Activated CD4-positive, alpha-beta T cell treated with anti-CD3 and anti-CD28 coated beads for 4 hours (primary cell): ENCODE measurements at regions not wholly inside any gene's neighbourhood (a gene's known extent, or its start where the extent isn't known, plus 50 kb on each side); places are given as distances from the start of the nearest gene placed in this dataset.

Source experiments
- DNase-seq, 2 donors: peaks; one replicate each; pipeline ENCODE4 v3.0.0-alpha.2; 2020

DNA sequence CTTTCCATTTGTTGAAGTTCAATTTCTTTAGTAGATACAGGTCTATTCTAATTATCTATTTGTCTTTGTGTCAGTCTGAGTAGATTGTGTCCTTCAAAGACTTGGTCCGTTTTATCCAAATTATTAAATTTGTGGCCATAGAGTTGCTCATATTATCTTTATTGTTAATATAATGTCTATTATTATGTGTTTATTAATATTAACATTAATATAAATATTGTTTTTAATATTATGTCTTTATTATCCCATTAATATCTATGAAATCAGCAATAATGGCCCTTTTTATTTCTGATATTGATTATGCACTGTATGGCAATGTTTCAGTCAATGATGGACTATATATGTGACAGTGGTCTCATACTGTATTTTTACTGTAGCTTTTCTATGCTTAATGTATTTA lies 2067.3 kb upstream of the AGA start:
- no peak for DNase-seq

DNA sequence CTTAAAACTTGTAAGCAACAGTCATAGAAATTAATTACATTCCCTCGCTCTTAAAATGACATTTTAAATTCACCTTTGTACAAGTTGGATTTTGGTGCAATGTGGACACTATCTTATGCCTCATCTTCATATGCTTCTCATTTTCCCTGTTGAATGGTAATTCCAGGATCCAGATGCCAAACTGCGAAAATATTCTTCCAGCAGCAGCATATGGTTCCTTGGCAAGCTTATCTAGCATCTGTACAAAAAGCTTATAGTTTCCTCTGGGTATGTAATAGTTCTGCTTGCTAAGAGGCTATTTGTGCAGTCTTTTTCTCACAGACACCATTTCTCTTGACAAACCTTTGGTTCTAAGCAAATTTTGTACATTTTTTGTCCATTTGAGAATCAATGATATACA lies 2079.7 kb upstream of the AGA start:
- DNase-seq, result no peak

DNA sequence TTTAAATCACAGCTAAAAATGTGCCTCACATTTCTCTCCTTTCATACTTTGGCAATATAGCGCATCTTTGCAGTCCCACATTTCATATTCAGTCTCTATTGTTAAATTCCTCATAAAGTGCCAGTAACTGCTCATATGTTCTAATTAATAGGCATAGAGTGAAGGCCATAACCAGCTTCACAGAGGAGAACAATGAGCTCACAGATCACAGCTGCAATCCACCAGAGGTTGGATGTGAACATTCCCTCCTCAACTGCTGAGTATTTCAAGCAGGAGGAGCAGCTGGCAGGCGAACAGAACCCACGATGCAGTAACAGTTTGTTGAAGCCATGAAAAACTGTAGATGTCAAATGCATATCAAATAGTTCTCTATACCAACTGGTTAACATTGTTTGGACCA lies 2088.7 kb upstream of the AGA start:
- no peak for DNase-seq

DNA sequence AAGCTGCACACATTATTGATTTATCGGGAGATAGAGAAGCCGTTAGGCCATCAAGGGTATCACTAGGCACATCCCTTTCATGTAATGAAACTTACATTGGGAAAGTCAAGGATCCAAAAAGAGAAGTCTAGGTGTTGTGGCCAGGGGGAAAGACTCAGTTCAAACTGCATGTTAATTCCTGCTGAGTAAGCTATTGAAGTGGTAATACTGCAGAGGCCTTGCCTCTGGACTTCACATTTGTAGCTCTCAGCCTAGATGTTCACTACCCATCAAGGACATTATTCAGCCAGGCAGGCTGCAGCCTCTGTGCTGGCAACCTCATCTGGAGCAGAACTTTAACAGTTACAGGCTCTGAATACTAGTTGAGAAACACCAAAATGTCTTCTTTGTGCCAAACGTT lies 2094.5 kb upstream of the AGA start:
- no peak for DNase-seq

DNA sequence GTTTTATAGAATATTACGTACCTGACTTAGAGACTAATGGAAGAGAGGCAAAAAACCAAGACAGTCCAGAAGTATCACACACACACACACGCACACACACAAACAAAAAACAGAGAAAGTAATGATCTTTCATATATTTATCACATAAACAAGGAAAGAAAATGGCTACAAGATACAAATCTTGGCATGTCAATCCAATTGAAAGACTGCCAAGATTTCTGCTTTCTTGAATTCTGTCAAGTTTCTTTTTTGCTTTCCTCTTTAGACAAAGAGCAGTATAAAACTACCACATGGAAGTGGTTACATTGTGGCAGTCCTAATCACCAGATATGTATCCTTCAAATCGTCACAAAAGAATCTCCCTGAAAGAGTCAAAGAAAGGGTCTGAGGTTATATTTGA lies 2097.4 kb upstream of the AGA start:
- no peak for DNase-seq

DNA sequence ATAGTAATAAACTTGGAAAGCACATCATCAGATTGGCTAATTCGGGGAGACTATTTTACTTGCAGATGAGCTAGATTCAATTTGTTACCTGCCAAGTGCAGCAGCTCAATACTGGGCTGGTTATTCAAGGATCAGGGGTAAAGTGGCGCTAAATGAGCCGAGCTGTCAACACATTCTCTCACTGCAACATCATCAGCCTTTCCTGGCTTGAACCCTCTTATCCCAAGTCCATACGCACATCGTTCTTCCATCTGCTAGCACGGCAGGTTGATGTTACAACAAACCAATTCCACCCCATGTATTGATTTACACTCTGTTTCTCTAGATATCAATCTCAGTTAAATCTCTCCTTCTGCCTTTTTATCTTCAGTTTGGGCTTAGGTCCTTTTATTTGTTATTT lies 2101.5 kb upstream of the AGA start:
- DNase-seq, result no peak

DNA sequence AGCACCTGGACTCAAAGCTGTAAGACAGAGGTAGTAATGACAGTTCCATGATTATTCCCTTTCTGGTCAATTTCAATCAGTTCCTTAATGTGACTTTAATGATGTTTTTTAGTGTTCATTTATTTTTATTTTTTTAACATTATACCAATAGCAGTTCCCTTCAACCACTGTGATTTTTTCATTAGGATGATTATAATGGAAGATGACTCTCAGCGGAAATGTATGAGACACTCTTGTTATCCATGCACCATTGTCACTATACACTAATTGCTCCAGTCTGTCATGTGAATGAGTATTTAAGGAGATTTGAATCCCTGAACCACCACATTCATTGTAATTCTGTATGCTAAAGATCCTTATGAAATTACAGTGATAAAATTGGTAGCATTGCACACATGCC lies 2102.3 kb upstream of the AGA start:
- no peak for DNase-seq

DNA sequence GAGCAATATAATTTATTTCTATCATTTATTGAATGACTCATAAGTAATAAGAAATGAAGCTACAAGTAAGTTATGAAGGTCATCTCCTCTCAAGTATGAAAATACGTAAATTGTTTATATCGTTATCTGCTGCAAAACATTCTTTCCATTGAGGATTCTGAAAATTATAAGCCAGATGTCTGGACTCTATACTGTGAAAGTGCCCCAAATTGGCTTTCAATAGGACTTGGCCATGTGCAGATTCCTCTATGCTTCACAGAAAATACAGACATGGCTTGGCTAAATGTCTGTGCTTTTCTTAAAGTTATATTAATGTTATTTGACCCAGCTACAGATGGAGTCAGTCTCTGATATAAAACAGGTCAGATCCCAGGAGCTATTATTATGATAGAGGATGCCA lies 2109.9 kb upstream of the AGA start:
- DNase-seq, result no peak

DNA sequence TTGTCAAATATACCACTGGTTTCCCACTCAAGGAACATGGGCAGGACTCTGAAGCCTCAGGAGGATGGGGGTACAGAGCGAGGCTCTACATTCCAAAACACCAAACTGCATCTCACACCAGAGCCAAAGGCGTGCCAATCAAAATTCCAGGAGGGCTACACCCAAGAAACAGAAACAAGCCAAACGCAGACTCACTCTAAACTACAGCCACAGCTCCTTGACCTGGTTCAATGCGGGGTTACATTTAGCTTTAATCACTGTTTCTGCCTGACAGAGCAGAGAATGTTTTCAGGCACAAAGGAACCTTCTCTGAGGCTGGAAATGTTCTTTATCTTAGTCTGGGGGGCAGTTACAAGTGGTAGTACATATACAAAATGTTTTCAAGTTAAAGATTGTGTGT lies 2121.5 kb upstream of the AGA start:
- DNase-seq, result no peak

DNA sequence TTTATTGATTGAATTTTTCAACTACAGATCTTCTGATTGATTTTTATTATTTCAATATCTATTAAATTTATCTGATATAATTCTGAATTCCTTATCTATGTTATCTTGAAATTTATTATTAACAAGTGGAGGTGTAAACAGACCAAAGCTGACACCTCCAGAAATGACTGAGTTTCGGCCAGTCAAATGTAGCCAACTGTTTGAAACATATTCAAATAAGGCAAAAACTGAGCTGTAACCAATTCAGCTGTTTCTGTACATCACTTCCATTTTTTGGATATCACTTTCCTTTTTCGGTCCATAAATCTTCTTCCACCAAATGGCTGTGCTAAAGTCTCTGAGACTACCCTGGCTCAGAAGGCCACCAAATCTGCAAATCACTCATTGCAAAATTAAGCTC lies 2127.3 kb upstream of the AGA start:
- no peak for DNase-seq

DNA sequence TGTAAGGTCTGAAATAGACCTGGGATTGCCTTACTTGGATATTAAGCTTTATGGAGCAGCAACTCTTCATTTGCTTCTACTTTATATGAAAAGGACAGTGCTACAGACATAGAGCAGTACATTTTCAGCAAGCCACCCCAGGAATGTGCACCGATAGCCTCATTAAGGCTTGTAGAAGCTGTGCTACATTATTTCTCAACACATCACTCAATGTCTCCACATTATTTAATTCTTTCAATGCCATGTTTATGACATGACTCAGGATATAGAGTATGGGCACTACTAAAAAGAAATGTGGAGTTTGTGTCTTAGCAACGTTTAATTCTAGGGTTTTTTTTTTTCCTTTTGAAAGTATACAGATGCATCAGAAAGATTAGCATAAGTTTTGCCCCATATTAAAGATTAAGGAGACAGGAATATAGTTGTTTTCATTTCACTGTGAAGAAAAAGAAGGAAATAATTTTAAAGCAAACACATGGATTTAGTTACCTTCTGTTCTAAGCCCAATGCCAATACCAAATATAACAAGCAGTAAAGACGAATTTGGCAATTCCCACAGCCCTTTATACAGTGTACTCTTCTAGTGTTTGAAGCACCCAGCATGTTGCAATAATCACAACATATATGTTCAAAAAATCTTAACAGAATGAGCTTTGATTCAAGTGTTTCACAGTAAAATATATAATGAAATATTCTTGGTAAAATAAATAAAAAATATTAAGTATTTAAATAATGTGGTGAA lies 2140.1 kb upstream of the AGA start:
- no peak for DNase-seq

DNA sequence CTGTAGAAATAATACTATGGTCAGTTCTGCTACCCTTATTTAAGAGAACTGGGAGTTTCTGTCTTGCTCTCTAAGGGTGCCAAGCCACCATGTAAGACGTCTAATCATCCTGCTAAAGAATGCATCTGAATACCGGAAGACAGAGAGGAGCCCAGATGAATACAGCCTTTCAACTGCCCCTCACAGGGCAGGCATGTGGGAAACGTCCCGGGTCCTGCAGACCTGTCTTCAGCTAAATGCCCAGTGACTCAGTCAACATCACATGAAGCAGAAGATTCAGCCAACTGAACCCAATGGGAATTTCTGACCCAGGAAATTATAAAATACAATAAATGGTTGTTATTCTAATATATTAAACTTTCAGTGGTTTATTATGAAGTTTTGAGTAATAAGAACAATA lies 2141.0 kb upstream of the AGA start:
- DNase-seq, result no peak

DNA sequence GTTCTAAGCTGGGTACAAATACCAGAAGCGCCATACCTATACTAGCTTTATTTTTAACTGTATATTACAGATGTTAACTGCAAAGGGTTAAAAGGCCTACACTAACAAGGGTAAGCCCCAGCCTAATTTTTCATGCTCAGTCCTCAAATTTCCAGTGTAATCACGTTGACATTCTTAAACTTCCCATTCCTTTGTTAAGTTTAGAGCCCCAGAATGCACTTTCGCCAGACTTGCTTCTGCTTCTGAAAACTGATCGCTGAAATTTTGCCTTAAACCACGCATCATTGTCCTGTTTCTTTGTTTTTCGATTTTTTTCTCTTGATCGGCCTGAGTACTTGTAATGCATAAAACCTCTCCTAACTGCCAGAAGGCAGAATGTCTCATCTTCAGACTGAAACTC lies 2141.9 kb upstream of the AGA start:
- no peak for DNase-seq

DNA sequence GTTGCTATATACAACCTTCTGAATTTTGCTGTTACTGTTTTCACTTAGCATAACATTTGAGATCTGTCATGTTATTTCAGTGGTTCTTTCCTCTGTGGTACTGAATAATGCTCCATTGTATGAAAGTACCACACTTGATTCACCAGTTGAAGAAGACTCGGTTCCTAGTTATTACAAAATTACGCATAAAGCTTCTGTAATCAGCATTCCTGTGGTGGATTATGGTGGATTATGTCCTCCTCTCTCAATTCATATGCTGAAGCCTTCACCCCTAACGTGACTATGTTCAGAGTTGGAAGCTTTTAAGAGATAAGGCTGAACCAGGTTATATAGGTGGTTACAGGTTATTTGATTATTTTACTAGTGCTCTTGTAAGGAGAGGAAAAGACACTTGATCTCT lies 2143.5 kb upstream of the AGA start:
- DNase-seq, result no peak

DNA sequence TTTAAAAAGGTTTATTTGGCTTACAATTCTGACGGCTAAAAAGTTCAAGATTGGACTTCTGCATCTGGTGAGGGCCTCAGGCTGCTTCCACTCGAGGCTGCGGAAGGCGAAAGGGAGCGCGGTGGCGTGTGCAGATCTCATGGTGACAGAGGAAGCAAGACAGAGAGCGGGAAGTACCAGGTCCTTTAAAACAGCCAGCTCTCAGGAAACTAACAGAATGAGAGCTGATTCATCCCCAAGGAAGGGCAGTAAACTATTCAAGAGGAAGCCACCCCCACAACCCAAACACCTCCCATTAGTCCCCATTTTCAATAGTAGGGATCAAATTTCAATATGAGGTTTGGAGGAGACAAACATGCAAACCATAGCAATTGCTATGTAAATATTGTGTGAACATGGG lies 2144.2 kb upstream of the AGA start:
- no peak for DNase-seq

DNA sequence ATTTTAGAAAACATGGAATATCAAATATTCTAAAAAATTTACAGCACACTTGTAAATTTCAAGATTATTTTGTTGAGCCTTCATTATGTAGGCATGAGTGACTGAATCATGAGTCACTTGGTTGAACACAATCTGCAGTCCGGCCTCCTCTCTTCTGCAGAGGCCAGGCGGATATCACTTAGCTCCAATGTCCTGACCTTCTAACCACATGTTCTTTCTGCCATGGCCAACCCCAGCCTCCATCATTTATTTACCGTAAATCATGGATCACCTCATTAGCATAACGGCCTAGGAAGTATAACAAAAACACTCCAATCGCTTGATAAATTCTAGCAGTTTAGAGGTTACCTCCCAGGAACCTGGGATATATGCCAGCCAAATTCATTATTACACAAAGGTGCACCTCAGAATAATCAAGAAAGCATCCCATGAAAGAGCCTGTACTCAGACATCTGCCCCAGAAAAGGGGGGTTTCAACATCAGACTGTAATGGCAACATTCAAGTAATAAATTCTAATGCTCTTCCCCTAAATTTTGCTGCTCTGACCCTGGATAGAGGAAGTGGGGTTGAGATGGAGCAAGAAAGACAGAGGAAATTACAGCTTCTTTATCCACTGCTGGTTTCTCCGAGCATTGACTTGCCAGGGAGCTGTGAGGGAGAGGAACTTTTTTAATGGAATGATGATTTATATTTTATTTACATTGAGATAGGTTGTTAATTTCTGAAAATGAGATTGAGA lies 2153.6 kb upstream of the AGA start:
- DNase-seq, result no peak

DNA sequence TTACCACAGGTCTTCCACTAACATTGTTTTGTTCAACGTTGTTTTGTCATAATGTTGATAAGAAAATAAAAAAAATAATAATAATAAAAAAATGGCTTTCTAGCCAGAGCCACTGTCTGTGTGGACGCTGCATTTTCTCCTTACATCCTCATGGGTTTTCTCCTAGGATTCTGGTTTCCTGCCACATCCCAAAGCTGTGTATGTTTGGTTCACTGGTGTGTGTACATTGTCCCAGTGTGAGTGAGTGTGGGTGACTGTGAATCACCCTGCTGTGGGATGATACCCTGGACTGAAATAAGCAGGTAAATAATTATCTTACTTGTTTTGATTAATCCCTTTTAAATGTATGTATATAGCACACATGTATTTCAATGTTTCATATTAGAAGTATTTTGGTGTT lies 2154.4 kb upstream of the AGA start:
- DNase-seq, result no peak

DNA sequence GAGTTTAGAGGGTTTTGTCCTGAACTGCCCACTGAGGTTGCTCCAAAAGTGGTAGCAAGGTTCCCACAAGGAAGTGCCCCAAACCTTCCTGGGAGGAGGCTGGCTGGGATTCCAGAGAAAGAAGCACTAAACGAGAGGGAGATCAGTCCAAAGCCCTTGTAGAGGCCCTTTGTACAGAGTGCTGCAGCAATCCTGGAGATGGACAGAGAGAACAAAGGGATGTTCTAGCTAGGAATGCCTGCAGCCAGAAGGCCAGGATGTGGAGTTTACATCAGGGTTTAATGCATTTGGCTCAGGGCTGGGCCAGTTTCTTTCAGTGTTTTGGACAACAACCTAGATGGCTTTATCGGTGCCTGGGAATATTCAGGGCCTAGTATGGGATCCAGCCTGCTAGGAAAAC lies 2155.1 kb upstream of the AGA start:
- no peak for DNase-seq

DNA sequence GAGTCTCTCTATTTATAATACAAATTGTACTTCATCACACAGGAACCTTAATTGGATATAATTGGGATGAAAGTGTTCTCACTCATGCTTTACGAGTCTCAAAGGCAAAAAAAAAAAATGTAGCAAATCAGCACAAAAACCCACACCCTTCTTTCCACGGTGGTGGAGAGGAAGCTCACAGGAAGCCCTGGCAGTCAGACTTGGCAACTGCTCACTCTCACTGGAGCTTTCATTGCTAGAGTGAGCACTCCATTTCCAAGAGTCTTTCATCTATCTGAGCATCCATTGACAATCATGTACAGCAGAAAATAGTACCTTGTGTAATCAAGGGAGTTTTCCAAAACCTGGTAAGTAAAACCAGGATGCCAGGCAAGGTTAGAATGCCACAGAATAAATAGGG lies 2159.4 kb upstream of the AGA start:
- DNase-seq, result no peak

DNA sequence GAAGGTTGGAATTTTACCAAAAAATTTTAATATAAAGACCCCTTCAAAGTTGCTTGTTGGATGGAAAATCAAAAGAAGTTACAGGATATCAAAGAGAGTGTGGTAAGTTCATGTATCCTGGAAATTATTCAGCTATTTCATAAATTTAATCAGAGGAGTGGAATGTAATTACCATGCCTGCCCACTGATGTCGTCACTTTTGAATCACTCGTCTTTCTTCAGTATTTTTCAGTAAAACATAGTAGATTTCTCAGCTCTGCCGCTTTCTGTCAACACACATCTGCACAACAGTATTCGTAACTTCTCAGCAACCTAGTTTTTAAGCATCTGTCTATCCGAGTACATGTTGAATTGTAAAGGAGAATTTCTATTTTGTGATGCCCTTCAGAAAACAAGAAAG lies 2163.0 kb upstream of the AGA start:
- DNase-seq, result no peak

DNA sequence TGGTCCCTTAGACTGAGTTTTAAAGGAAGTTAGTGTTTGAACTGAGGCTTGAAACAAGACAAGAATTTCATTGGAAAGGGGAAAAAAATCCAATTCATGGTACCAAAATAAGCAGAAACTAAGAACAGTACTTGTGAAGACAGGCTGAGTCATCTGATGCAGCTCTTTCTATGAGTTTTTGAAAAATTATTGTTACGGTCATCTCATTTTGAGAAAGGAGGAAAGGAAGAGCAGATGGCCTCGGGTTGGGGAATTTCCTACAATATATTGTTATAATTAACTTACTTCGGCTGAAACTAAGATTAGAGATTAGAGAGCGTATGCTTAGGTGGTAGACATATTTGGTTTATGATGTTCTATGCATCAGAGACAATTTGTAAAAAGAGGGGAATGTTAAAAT lies 2164.8 kb upstream of the AGA start:
- no peak for DNase-seq

DNA sequence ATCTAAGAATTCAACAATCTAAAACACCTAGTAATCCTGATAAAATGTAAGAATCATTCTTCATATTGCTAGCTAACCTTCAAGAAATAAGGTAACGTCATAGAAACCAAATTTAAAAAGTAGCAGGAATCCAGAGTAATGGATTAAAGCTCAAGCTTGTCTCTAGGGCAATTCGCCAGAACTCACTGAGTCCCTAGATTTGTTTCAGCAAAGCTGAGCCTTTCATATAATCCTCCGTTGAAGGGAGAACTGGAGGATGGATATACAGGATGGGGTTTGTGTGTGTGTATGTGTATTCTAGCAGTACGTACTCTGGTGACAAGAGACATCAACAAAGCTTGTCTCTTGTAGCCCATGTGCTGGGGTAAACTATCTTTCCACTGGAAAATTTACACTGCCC lies 2173.5 kb upstream of the AGA start:
- no peak for DNase-seq

DNA sequence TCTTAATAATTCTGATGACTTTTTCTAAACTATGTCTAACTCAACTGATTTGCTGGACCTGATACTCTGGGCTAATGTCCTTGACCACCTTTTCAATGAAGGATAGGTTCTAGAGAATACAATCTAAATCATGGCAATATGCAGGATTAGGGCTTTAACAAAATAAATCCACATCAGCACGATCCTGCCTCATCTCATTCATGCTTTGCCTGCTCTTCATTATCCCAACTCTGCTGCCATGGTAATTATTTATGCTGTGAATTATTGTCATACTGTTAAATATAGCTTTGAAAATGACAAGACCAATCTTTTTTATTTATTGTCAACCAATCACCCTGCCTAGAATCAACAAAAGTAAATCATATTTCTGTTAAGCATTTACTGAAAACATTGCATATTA lies 2176.7 kb upstream of the AGA start:
- DNase-seq, result no peak

DNA sequence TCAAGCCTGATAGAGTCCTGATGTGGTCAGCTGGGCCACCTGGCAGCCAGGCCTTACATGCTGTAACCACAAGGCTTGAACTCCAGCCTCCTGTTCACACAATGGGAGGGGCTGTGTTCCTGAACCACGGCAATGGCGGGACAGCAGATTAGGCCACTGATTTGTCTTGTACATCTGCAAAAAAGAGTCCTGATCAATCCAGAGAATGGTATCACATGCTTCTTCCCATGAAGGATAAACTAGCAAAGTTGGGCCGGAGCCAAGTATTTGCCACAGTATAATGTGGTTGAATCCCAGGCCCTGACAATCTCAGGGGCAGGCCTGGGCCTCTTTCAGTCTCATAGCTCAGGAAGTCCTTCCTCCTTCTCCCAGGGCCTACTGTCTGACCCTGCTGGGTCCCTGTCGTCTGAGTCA lies 2182.5 kb upstream of the AGA start:
- no peak for DNase-seq

DNA sequence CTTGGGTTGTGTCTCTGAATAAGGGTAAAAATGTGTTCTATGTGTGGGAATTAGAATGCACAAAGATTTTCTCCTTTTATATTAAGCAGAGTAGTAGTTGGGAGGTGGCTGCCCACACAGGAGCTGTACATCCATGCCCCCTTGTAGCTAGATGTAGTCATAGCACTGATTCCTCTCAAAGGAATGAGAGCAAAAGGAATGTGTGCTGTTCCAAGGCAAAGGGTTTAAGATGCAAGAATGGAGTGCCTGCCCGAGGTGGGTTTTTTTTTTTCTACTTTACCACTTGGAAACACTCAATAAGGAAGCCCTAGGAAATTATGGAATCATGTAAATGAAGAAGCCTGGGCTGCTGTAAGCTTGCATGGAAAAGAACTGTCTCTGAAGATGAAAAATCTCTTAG lies 2183.2 kb upstream of the AGA start:
- no peak for DNase-seq
